Liver (tissue), 8 donors: ENCODE measurements at regions not wholly inside any gene's neighbourhood (a gene's known extent, or its start where the extent isn't known, plus 50 kb on each side); places are given as distances from the start of the nearest gene placed in this dataset.
A peak's percentile ranks its signal among the peaks of the same experiment; 100 is the strongest.

Experiments used
- DNase-seq: peaks from one replicate; pipeline ENCODE4 v3.0.0-alpha.2; 2017; ENCODE audit warnings: low spot score
- H3K27ac ChIP-seq, 2 donors: one replicate each; pipeline ENCODE4 v1.7.0; 2013; ENCODE audit warnings: inconsistent platforms in 2 of 2, low read length in 2 of 2, control low read depth in 1 of 2, low read depth in 1 of 2, mild to moderate bottlenecking in 1 of 2
- H3K27me3 ChIP-seq, 4 donors: one replicate each; pipeline versions ENCODE4 v1.6.1 to v1.7.0; 2013; ENCODE audit warnings: low read length in 3 of 4, inconsistent platforms in 1 of 4, mild to moderate bottlenecking in 1 of 4, moderate library complexity in 1 of 4; ENCODE audit not compliant: control insufficient read depth in 4 of 4, insufficient read depth in 4 of 4
- H3K36me3 ChIP-seq, 4 donors: one replicate each; pipeline versions ENCODE4 v1.6.1 to v1.7.0; 2013; ENCODE audit warnings: low read length in 3 of 4, mild to moderate bottlenecking in 3 of 4, low read depth in 1 of 4, moderate library complexity in 1 of 4; ENCODE audit not compliant: control insufficient read depth in 4 of 4, insufficient read depth in 3 of 4
- H3K4me1 ChIP-seq, 4 donors: one replicate each; pipeline versions ENCODE4 v1.6.1 to v1.7.0; 2013; ENCODE audit warnings: low read length in 3 of 4, mild to moderate bottlenecking in 3 of 4, moderate library complexity in 1 of 4; ENCODE audit not compliant: control insufficient read depth in 4 of 4, insufficient read depth in 4 of 4
- H3K4me3 ChIP-seq, 3 donors: one replicate each; pipeline versions ENCODE4 v1.6.1 to v1.7.0; 2013; ENCODE audit warnings: low read length in 3 of 3, control low read depth in 1 of 3, low read depth in 1 of 3, mild to moderate bottlenecking in 1 of 3
- H3K9ac ChIP-seq, 2 donors: one replicate each; pipeline ENCODE4 v1.7.0; 2013; ENCODE audit warnings: low read length in 2 of 2, mild to moderate bottlenecking in 2 of 2, moderate library complexity in 2 of 2, control low read depth in 1 of 2, low read depth in 1 of 2
- H3K9me3 ChIP-seq, 4 donors: one replicate each; pipeline versions ENCODE4 v1.6.1 to v1.7.0; 2013; ENCODE audit warnings: low read length in 3 of 4; ENCODE audit not compliant: control insufficient read depth in 4 of 4
- ATF3 ChIP-seq: IDR thresholded peaks from 2 replicates; pipeline ENCODE4 v1.6.1; 2016; ENCODE audit warnings: antibody characterized with exemption
- CTCF ChIP-seq: fragments of 150-350 bp; IDR thresholded peaks from 2 replicates; pipeline ENCODE4 v1.5.1; 2017; ENCODE audit warnings: improper control_type of control experiment, low read depth, low read length; ENCODE audit not compliant: missing input control
- EGR1 ChIP-seq, 2 donors: IDR thresholded peaks; 2 replicates each; pipeline ENCODE4 v1.6.1; 2016 to 2018; ENCODE audit warnings: antibody characterized with exemption in 2 of 2, low read depth in 2 of 2
- FOXA1 ChIP-seq: IDR thresholded peaks from 2 replicates; pipeline ENCODE4 v1.6.1; 2016; ENCODE audit warnings: antibody characterized with exemption
- FOXA2 ChIP-seq: IDR thresholded peaks from 2 replicates; pipeline ENCODE4 v1.6.1; 2016; ENCODE audit warnings: antibody characterized with exemption
- GABPA ChIP-seq, 2 donors: IDR thresholded peaks in 1 of 2; conservative IDR thresholded peaks in 1 of 2; 2 replicates each; pipeline ENCODE4 v1.6.1; 2016; ENCODE audit warnings: antibody characterized with exemption in 2 of 2, mild to moderate bottlenecking in 1 of 2, moderate library complexity in 1 of 2
- HNF4G ChIP-seq: IDR thresholded peaks from 2 replicates; pipeline ENCODE4 v1.6.1; 2016; ENCODE audit warnings: antibody characterized with exemption
- JUND ChIP-seq, 2 donors: IDR thresholded peaks; 2 replicates each; pipeline ENCODE4 v1.6.1; 2016; ENCODE audit warnings: antibody characterized with exemption in 2 of 2
- MAX ChIP-seq: IDR thresholded peaks from 2 replicates; pipeline ENCODE4 v1.6.1; 2016; ENCODE audit warnings: antibody characterized with exemption
- NR2F2 ChIP-seq: IDR thresholded peaks from 2 replicates; pipeline ENCODE4 v1.6.1; 2016; ENCODE audit warnings: antibody characterized with exemption
- RAD21 ChIP-seq, 2 donors: IDR thresholded peaks; 2 replicates each; pipeline ENCODE4 v1.6.1; 2016; ENCODE audit warnings: antibody characterized with exemption in 2 of 2, mild to moderate bottlenecking in 2 of 2
- REST ChIP-seq: IDR thresholded peaks from 2 replicates; pipeline ENCODE4 v1.6.1; 2016; ENCODE audit warnings: antibody characterized with exemption, mild to moderate bottlenecking
- RXRA ChIP-seq, 2 donors: IDR thresholded peaks; 2 replicates each; pipeline ENCODE4 v1.6.1; 2017 to 2018; ENCODE audit warnings: antibody characterized with exemption in 2 of 2, mild to moderate bottlenecking in 1 of 2
- SP1 ChIP-seq: IDR thresholded peaks from 2 replicates; pipeline ENCODE4 v1.6.1; 2018; ENCODE audit warnings: antibody characterized with exemption, mild to moderate bottlenecking
- TAF1 ChIP-seq: conservative IDR thresholded peaks from 2 replicates; pipeline ENCODE4 v1.6.1; 2016; ENCODE audit warnings: antibody characterized with exemption, mild to moderate bottlenecking
- YY1 ChIP-seq: IDR thresholded peaks from 2 replicates; pipeline ENCODE4 v1.6.1; 2016; ENCODE audit warnings: antibody characterized with exemption, mild to moderate bottlenecking
- ZBTB33 ChIP-seq: IDR thresholded peaks from 2 replicates; pipeline ENCODE4 v1.6.1; 2016; ENCODE audit warnings: antibody characterized with exemption
- WGBS: extraction: QIAGEN DNeasy Blood & Tissue Kit; methylation state at CpG from one replicate; pipeline ENCODE4 v1.1.7; 2013; 5-methylcytosine and 5-hydroxymethylcytosine counted together
- donor health status: healthy.
- donor health status: healthy.
- donor health status: healthy.
- donor health status: healthy.
- donor health status: healthy.

GRCh38 chr2:193778293-193778692, 1583.6 kb upstream of the TMEFF2 start:
- TF ChIP-seq ZBTB33 = no peak
- no peak for TF ChIP-seq RXRA (IDR thresholded peaks at IDR 0.05)
- H3K9ac ChIP-seq = no peak overlapping the region
- no peak overlapping the region for H3K4me3 ChIP-seq
- 89% methylated on average over 4 of the region's 4 CpGs for WGBS
- no peaks in the 10 kb centered on the region for H3K27me3 ChIP-seq
- H3K27ac ChIP-seq = no peak overlapping the region
- no peaks in the 10 kb centered on the region for H3K9me3 ChIP-seq
- H3K36me3 ChIP-seq = no peaks in the 10 kb centered on the region
- no peak for DNase-seq
- no peaks in the 10 kb centered on the region for H3K4me1 ChIP-seq

GRCh38 chr2:193776988-193777387, 1582.3 kb upstream of the TMEFF2 start:
- TF ChIP-seq YY1 = no peak
- TF ChIP-seq ZBTB33 = no peak
- TF ChIP-seq RAD21 (IDR thresholded peaks at IDR 0.05) = peak; percentile 13 to 28
- TF ChIP-seq REST = no peak
- Histone ChIP-seq H3K9me3 (no peaks in the 10 kb centered on the region), H3K27ac (no peak overlapping the region), H3K9ac (no peak overlapping the region), H3K36me3 (no peaks in the 10 kb centered on the region), H3K4me1 (no peaks in the 10 kb centered on the region), H3K4me3 (no peak overlapping the region), H3K27me3 (no peaks in the 10 kb centered on the region)
- WGBS = 71% methylated on average over 1 of the region's 1 CpG
- DNase-seq = no peak

- 56% methylated on average over 2 of the region's 2 CpGs for WGBS
- no peaks in the 10 kb centered on the region for H3K4me1 ChIP-seq
- H3K27me3 ChIP-seq = no peaks in the 10 kb centered on the region
- no peaks in the 10 kb centered on the region for H3K9me3 ChIP-seq
- no peaks in the 10 kb centered on the region for H3K36me3 ChIP-seq
- DNase-seq = no peak
- H3K4me3 ChIP-seq = no peak overlapping the region
- no peak overlapping the region for H3K9ac ChIP-seq
- no peak overlapping the region for H3K27ac ChIP-seq
- TF ChIP-seq GABPA (IDR thresholded peaks at IDR 0.05 in 1 of 2, conservative IDR thresholded peaks at IDR 0.05 in 1 of 2) (no peak), TAF1 (no peak), ZBTB33 (no peak), RAD21 (IDR thresholded peaks at IDR 0.05) (no peak), EGR1 (IDR thresholded peaks at IDR 0.05; ENCODE audit: low read depth in 2 of 2) (no peak), YY1 (no peak), FOXA1 (no peak), JUND (IDR thresholded peaks at IDR 0.05) (no peak), HNF4G (no peak), FOXA2 (no peak), MAX (no peak), RXRA (IDR thresholded peaks at IDR 0.05) (no peak), ATF3 (no peak), SP1 (no peak), CTCF (no peak), NR2F2 (no peak)
Observed at GRCh38 chr2:193774166-193774565, 1579.4 kb upstream of the TMEFF2 start.
